Caki2 (cell line): ENCODE measurements at regions not wholly inside any gene's neighbourhood (a gene's known extent, or its start where the extent isn't known, plus 50 kb on each side); places are given as distances from the start of the nearest gene placed in this dataset.
"Not testable (repeated sequence)": the region's sequence is repeated elsewhere in the genome, so short reads cannot be mapped to it uniquely, and the experiment has no call there.

Experiments
- DNase-seq: peaks from one replicate; pipeline ENCODE4 v3.0.0-alpha.2; 2015; ENCODE audit warnings: low read depth
- in situ Hi-C: cut with HindIII; loops from 2 replicates; pipeline ENCODE4 v1.10.0; 2016; ENCODE audit warnings: low sequenced_read_pairs, low pct_unique_long_range_greater_than_20kb, mixed read lengths

DNA sequence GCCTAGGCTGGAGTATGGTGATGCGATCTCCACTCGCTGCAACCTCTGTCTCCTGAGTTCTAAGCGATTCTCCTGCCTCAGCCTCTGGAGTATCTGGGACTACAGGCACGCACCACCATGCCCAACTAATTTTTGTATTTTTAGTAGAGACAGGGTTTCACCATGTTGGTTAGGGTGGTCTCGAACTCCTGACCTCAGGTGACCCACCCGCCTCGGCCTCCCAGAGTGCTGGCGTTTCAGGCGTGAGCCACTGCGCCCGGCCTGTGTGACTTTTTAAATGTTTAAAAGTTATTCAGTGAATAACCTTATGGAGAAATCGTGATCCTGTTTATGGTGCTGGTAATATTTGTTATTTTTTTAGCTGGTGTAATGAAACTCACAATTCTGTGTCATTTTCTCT, 304.6 kb downstream of the PCDH7 start:
- DNase-seq, in situ Hi-C loops: not testable (repeated sequence)

DNA sequence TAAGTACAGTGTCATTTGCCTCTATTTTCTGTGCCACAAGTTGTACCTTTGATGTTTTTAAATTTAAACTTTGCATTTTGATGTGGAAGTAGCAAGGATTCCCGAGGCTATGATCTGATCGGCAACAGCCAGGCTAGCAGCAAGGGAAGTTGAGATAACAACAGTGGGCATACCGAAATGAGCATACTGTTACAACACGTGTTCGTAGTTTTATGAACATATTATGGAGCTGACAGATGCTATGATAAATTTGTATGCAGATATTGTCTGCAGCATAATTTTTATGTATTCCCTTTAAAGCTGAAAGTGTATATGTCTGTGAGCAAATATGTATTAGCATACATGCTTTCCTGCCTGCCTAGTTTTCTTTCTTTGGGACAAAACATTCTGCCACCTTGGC, 306.1 kb downstream of the PCDH7 start:
- no peak for DNase-seq
- in situ Hi-C loops, result no loop called here

DNA sequence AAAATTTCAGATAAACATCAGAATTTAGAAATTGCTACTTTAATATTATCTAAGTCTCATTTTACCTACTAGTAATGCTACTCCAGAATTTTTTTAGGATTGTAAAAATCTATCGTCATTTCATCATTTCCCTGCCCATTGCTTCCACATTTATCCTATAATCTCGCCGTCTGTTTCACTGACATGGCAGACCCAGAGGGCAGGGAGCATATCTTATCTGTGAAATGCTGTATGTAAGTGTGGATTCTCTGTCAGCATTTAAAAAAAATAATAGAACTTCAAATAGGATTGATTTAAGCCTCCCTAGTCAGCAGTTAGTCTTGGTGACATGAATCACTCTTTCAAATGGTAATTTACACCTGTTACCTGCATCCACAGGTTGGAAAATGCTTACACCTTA, 314.4 kb downstream of the PCDH7 start:
- DNase-seq, result no peak
- in situ Hi-C loops, result no loop called here

DNA sequence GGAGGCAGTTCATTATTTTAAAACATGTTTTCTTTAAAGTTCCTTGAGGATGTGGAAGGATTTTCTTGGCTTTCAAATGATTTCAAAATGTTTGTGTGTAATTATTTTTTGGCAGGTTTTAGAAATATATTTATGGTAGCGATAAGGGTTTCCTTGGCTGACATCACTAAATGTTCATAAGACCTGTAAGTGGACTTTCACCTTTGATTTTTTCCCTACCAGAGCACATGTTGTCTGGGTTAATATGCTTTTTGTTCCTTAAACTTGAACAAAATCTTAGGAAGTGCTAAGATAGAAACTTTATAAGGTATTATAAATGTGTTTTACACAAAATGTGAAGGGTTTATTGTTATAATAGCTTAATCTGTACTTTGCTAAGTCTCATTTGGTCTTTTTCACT, 315.6 kb downstream of the PCDH7 start:
- in situ Hi-C loops, result no loop called here
- no peak for DNase-seq

DNA sequence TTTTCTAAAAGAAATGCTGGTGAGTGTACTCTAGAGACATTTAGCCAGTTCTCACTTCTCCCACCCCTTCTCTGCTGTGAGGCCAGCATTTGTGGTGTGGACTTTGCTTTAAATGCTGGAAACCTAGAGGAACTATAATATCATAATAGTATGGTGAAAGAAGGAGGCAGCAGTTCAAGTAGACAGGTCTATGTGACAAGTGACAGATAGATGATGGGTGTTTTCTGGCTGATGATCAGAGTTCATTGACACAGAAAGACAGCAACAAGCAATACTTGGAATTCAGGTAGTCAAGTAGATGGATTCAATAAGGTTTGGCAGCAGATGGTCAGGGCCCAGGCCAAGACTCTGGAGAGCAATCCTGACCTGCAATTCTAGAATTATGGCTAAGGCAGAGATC, 317.5 kb downstream of the PCDH7 start:
- in situ Hi-C loops, result no loop called here
- no peak for DNase-seq

DNA sequence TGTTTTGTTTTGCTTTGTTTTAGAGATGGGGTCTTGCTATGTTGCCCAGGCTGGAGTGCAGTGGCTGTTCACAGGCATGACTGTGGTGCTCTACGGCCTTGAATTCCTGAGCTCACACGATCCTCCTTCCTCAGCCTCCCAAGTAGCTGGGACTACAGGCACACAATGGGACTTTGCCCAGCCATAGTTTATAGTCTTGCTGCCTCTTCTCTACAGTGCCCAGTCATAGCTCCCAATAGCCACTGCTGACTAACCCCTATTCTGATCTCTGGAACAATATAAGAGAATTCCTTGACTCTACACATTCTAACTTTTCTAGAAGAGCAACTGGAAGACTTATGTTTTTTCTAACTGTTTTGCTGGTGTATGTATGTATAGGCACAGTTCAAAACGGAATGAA, 319.2 kb downstream of the PCDH7 start:
- no peak for DNase-seq
- in situ Hi-C loops, result no loop called here

DNA sequence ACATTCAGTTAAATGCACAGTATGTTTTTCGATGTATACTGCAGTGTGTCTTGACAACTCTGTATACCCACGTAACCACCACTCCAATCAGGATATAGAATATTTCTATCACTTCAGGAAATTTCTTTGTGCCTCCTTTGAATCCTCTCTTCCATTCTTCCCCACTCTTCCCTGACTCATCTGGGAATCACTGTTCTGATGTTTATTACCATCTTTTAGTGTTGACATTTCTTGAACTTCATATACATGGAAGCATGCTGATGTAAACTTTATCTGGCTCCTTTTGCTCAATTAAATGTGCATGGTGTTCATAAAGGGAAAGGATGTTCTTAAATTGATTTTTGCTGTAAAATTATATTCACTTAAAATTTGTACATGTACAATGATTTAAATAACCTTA, 319.9 kb downstream of the PCDH7 start:
- in situ Hi-C loops, result no loop called here
- DNase-seq, result no peak

DNA sequence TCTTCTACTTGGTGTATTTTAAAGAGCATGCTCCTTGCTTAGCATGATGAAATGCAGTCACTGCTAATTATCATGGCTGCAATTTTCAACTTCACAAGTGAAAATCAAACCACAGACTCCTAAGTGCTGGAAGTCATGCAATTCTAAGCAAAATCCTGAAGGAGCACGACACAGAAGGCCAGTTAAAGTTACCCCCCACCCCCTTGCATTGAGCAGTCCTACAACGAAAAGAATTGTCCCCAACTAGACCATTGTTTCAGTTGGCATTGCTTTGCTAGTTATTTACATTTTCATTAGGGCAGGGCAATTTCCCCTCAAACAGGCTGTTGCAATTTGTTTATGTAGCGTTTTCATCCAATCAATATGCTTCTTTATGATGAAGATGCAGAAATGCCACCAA, 321.2 kb downstream of the PCDH7 start:
- in situ Hi-C loops, result no loop called here

DNA sequence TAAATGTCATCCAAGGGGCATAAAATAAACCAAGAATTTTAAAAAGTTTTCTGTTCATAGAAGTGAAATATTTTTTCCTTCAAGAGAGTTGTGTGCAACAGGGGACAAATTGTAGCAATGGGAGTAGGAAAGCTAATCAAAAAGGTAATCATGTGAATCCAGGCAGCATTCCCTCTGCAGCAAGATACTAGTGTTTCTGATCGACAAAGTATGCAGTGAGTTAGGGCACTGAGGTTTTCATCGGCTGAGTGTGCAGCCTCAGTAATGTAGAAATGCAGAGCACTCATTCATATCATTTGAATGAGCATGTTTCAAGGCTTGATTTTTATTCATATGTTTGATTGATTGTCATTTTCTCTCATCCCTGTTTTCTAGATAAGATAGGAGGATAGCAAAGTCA, 321.7 kb downstream of the PCDH7 start:
- in situ Hi-C loops, result no loop called here
- DNase-seq, result no peak

More for the DNA sequence above, 321.2 kb downstream of the PCDH7 start:
- DNase-seq, result no peak

DNA sequence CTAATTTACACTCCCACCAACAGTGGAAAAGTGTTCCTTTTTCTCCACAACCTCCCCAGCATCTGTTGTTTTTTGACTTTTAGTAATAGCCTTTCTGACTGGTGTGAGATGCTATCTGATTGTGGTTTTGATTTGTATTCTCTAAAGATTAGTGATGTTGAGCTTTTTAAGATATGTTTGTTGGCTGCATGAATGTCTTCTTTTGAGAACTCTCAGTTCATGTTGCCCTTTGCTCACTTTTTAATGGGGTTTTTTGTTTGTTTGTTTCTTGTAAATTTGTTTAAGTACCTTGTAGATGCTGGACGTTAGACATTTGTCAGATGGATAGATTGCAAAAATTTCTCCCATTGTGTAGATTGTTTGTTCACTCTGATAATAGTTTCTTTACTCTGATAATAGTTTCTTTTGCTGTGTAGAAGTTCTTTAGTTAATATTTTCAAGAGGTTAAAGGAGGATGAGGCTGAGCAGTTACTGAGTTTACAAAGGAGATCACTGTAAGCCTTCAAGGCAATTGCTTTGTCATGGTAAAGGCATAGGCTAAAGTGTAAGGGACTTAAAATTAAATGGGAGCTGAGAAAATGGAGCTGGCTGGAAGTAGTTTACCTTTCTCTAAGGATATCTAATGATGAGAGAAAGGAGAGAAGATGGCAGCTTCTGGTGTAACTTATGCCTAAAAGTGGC, 323.4 kb downstream of the PCDH7 start:
- DNase-seq, result peak; percentile 16
- in situ Hi-C loops, result no loop called here

DNA sequence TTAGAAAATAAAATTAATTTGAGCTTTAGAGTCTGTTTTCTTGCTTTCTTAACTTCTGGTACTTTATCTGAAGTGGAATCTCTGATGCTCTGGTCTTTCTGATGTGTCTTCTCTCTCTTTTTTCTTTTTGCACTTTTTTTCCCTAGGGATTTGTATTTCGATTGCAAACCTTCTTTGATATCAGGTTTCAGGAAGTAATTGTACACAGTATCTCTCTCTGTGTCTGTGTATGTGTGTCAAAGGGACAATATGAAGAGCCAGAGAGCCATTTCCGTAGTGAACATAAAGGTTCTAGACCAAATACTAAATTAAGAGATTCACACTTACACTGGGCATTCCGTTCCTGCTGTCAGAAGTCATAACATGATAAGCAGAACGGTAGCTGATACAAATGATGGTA, 325.0 kb downstream of the PCDH7 start:
- in situ Hi-C loops, result no loop called here
- no peak for DNase-seq

DNA sequence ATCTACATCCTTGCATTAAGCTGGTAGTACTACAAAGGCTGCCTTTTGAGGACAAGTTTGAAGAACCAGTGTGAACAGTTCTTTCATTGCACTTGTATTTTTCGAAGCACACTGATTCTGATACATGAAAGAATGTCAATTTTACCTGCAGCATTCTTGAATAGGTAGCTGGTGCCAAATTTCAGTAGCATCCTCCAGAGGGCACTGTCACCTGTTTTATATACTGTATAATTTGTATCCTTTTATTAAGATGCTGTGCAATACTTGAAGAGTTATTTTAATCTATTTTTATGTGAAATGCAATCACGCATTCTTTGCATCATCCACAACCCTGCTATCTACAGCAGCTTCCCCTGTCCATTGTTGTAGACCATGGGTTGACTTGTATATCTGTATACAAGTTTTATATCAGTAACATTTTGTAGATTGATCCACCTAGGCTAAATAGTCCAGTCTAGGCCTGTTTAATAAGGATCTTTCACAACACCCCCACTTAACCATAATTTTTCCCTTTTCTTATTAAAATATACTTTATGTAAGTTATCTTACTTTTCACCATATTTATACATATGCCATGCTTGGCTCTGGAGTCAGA, 325.7 kb downstream of the PCDH7 start:
- in situ Hi-C loops, result no loop called here
- peak; percentile 18 for DNase-seq

DNA sequence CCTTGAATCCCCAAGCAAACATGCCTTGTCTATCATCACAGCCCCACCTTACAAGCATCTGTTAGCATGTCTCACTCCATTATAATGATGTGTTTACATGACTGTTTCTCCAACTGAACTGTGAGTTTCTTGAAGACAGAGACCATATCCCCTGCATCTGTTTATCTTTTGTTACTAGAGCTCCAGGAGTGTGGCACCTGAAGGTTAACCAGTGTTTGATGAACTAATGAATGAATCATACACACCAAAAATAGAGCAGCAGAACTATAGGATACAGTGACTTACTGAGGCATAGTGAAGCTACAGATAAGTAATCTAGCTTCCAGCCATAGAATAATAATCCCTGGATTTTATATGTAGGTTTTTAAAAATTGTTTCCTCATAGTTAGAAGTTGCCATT, 331.0 kb downstream of the PCDH7 start:
- in situ Hi-C loops, result no loop called here
- DNase-seq, result no peak

DNA sequence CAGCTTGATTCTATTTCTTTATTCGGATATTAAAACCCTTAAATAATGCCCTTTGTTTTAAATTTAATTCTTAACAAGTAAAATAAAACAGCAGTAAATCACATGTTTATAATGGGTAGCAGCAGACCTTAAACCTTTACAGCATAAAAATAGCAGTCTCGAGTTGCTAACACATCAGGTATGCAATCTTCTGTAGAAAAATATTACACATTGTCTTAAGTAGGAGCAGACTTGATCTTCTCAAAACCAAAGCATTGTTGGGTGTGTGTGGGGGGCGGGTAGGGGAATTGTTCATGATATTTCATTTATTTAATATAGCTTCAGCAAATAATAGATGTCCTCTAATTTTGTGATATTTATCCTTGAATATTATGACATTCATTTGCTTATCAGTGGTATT, 331.4 kb downstream of the PCDH7 start:
- in situ Hi-C loops, result no loop called here
- DNase-seq, result no peak

DNA sequence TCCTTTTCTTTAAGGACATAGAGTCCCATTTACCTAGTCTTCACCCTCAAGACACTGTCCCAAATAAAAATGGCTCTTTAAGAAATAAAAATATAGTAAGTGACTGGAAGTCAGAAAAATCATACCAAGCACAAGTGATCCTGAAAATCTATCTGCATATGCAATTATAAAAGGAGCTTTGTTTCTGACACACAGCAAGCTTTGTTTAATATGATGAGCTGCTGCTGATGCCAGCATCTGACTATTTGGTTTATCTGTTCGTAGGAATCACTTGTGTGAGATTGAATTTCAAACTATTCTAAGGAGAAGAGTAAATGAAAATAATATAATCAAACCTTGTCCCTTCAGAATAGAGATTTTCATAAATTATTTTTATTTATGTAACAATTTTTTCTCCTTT, 332.4 kb downstream of the PCDH7 start:
- DNase-seq, result no peak
- in situ Hi-C loops, result no loop called here

DNA sequence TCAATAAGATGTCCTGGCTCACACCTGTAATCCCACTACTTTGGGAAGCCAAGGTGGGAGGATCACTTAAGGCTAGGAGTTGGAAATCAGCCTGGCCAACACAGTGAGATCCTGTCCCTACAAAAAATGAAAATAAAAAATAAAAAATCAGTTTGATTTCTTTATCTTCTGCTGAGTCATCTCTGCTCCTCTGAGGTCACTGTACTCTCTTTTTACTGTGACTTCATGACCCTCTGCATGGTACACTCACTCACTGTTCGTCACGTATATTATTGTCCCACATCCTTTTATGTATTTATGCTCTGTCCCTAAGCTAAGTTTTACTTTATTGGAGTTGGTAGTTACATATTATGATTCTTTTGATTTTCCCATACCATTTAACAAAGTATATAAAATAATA, 333.3 kb downstream of the PCDH7 start:
- in situ Hi-C loops, result no loop called here
- DNase-seq, result no peak

DNA sequence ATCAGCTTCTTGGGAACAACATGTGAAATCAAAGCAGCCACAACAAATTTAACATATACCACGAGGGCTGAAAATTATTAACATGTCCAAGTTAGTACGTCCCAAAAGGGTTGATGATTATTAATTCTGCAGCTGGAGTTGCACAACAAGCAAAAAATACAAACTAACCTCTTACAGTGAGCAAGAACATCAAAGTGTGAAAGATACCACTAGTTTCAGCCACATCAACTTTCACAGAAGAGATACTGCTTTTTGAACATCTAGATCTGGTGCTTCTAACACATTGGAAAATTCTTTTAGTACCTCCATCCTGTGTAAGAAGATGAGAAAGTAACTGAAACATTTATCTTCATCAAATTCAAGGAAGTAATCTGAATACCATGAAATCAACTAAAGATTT, 334.1 kb downstream of the PCDH7 start:
- in situ Hi-C loops, result no loop called here
- no peak for DNase-seq

DNA sequence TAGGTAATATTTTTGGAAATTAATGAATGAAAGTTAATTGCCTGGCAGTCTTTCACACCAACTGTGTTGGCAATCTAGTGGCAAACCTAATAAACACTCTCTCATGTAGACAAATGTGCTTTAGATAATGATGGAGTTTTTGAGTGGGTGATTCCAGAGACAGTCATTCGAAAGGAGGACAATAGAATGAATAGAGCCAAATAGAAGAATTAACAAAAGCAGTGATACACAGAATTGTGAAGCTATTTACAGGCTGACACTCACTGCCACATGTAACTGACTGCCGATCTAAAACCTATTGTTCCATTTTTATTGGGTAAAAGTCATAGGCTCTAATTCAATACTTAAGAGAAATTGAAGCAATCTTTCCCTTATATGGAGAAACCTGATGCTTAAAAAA, 338.5 kb downstream of the PCDH7 start:
- in situ Hi-C loops, result no loop called here
- no peak for DNase-seq

DNA sequence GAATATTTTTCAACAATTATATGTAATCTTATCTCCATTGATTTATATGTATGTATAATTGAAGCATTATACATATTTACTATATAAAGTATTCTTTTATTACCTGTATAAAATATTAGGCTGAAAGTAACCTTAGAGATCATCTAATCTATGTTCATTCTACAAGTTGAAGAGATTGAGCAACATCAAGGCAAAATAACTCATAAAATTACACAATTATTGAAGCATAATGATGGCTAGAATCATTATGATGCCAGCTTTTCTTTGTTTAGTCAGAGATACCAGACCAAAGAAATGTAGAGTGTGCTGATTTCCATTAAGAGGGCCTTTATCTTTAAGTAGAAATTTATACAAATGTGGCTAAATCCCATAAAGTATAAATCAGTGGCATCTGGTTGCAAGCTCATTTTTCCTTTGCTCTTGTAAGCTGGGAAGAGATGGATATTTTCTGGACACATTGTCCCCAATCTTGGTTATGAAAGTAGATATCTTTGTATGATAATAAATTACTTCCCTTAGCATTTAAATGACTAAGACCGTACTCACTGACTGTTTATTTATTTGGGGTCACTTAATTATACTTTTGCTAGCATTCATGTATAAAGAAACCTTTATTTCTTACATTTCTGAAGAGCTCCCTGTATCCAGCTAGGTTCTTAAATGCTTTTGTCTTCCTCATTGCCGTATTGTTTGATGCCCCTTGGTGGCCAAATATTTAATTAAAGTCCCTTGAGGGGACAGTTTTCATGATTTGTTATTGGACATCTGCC, 339.8 kb downstream of the PCDH7 start:
- no peak for DNase-seq
- in situ Hi-C loops, result no loop called here

DNA sequence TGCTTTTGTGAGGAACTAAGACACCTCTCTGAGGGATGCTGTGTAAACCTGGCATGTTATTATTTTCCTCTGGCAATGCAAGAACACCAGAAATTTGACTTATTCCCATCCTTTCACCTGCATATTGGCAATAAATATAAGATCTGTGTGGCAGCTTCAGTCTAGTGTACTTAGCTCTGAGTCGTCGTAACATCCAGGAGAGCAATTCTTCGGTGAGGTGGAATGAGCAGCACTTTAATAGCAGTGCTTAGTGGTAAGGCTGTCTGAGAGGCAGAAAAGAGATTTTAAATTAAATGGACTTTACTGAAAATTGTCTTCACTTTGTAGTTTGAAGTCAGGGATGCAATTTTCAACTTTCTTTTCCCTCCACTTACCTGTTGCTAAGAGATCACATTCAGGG, 344.9 kb downstream of the PCDH7 start:
- DNase-seq, result no peak
- in situ Hi-C loops, result no loop called here
